ENCODE measurements at regions not wholly inside any gene's neighbourhood (a gene's known extent, or its start where the extent isn't known, plus 50 kb on each side); places are given as distances from the start of the nearest gene placed in this dataset.

DNA sequence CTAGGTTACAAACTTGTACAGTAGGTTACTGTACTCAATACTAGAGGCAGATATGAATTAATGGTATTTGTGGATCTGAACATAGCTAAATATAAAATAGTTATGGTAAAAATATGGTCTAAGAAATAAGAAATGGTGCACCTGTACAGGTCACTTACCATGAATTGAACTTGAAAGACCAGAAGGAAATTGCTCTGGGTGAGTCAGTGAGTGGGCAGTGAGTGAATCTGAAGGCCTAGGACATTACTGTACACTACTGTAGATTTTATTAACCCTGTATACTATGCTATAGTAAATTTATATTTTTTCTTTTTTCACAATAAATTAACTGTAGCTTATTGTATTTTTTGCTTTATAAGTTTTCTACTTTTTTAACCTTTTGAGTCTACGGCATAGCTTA, 1020.4 kb downstream of the CDH18 start:
- TF ChIP-seq, protein P1, sequence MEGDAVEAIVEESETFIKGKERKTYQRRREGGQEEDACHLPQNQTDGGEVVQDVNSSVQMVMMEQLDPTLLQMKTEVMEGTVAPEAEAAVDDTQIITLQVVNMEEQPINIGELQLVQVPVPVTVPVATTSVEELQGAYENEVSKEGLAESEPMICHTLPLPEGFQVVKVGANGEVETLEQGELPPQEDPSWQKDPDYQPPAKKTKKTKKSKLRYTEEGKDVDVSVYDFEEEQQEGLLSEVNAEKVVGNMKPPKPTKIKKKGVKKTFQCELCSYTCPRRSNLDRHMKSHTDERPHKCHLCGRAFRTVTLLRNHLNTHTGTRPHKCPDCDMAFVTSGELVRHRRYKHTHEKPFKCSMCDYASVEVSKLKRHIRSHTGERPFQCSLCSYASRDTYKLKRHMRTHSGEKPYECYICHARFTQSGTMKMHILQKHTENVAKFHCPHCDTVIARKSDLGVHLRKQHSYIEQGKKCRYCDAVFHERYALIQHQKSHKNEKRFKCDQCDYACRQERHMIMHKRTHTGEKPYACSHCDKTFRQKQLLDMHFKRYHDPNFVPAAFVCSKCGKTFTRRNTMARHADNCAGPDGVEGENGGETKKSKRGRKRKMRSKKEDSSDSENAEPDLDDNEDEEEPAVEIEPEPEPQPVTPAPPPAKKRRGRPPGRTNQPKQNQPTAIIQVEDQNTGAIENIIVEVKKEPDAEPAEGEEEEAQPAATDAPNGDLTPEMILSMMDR (conservative IDR thresholded peaks at IDR 0.05 in 1 of 2, IDR thresholded peaks at IDR 0.05 in 1 of 2; ENCODE audit: low read depth in 1 of 2, low read length in 2 of 2): no peak
- no peak for TF ChIP-seq EZH2 (IDR thresholded peaks at IDR 0.05; ENCODE audit: low read length, missing control alignments)
